ENCODE measurements at regions not wholly inside any gene's neighbourhood (a gene's known extent, or its start where the extent isn't known, plus 50 kb on each side); places are given as distances from the start of the nearest gene placed in this dataset.

DNA sequence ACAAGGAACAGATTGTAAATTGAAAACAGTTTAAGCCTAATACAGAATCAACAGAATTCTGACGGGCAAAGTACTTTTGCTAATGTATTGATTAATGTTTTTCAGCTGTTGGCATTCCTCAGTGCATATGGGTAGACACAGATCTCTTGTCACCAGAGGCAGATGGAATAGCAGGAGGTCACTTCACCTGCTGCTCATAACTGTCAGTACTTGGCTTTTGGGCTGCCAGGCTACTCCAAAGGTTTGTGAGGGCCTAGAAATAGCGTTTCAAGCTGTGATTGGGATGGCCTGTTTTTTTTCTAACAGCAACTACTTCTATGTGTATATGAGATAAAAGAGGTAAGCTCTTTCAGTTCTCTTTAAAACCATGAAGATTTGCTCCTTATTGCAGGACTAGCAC is 307.5 kb upstream of the ANXA10 start:
- Histone ChIP-seq H3K23ac (ENCODE audit: insufficient read length) (no peak overlapping the region), H3K4me1 (replicated peaks in 1 of 4; ENCODE audit: control insufficient read depth in 3 of 4, insufficient read depth in 4 of 4, low read length in 3 of 4) (no peaks in the 10 kb centered on the region), H3K14ac (ENCODE audit: insufficient read length) (no peak overlapping the region), H3K4me3 (ENCODE audit: extremely low read depth in 1 of 4, insufficient read depth in 2 of 4, low read depth in 3 of 4, low read length in 4 of 4) (no peak overlapping the region), H3K27ac (ENCODE audit: low read depth, low read length) (no peak overlapping the region), H3K56ac (replicated peaks; ENCODE audit: insufficient read length, low read depth, low read length) (no peak overlapping the region), H4K5ac (ENCODE audit: insufficient read length, low read depth, low read length) (no peak overlapping the region), H3K79me1 (ENCODE audit: low read depth, low read length) (no peaks in the 10 kb centered on the region), H3K36me3 (ENCODE audit: control insufficient read depth in 2 of 4, insufficient read depth in 4 of 4, low read length in 3 of 4) (no peaks in the 10 kb centered on the region), H4K91ac (replicated peaks; ENCODE audit: insufficient read length, low read length) (no peak overlapping the region), H3K23me2 (ENCODE audit: low read depth, low read length) (no peaks in the 10 kb centered on the region), H2BK20ac (ENCODE audit: low read length) (no peak overlapping the region), H3K4ac (replicated peaks; ENCODE audit: insufficient read length, low read depth, low read length) (no peak overlapping the region), H2BK120ac (replicated peaks; ENCODE audit: low read depth, low read length) (no peak overlapping the region), H3K9me3 (ENCODE audit: insufficient read depth in 2 of 2, low read depth in 1 of 2, low read length in 1 of 2) (no peaks in the 10 kb centered on the region), H3K9ac (replicated peaks in 1 of 4; ENCODE audit: extremely low read depth in 1 of 4, low read depth in 3 of 4, low read length in 3 of 4) (no peak overlapping the region), H4K8ac (ENCODE audit: extremely low read depth, insufficient read depth, low read length) (no peak overlapping the region), H3K4me2 (ENCODE audit: insufficient read depth in 1 of 2, low read depth in 2 of 2, low read length in 2 of 2) (no peak overlapping the region; a peak in 1 of 4 replicates), H2BK5ac (ENCODE audit: low read depth, low read length) (no peak overlapping the region), H2BK15ac (ENCODE audit: low read length) (no peak overlapping the region), H3K27me3 (replicated peaks in 1 of 4; ENCODE audit: control insufficient read depth in 3 of 4, extremely low read depth in 1 of 4, insufficient read depth in 3 of 4, low read length in 3 of 4) (no peaks in the 10 kb centered on the region), H3K18ac (ENCODE audit: extremely low read depth, low read length) (no peak overlapping the region), H2AFZ (ENCODE audit: low read length) (no peak overlapping the region), H4K20me1 (replicated peaks in 1 of 2; ENCODE audit: control insufficient read depth in 1 of 2, insufficient read depth in 2 of 2, low read length in 2 of 2) (no peaks in the 10 kb centered on the region), H2BK12ac (ENCODE audit: low read depth, low read length) (no peak overlapping the region), H2AK5ac (ENCODE audit: low read depth, low read length) (no peak overlapping the region), H3K79me2 (ENCODE audit: control insufficient read depth in 1 of 2, insufficient read depth in 2 of 2, low read length in 2 of 2) (no peaks in the 10 kb centered on the region)
- no peak for TF ChIP-seq CEBPB (IDR thresholded peaks at IDR 0.05; ENCODE audit: low read depth, low read length)
- WGBS, 2 experiments (ENCODE audit: extremely low coverage in 1 of 2, insufficient coverage in 1 of 2, insufficient read length in 1 of 2, insufficient replicate concordance in 2 of 2, low coverage in 1 of 2, low lambda C conversion rate in 2 of 2, missing lambda C conversion rate in 1 of 2), result 85% methylated on average over 2 of the region's 2 CpGs; no CpG with 5 or more reads in 1 of the 2 experiments
- CTCF ChIA-PET (ENCODE audit: partially characterized antibody), result interaction anchor here (1.4 kb wide), 1 partner anchor 162 kb away, joined by 3 read pairs; no protein-coding TSS in a partner anchor
- FAIRE-seq (no peak), DNase-seq (ENCODE audit: low read depth in 1 of 2, low spot score in 2 of 2) (no peak)
- POLR2A ChIA-PET (ENCODE audit: partially characterized antibody), result no interaction called here
